Endothelial cell of umbilical vein (primary cell): ENCODE measurements at regions not wholly inside any gene's neighbourhood (a gene's known extent, or its start where the extent isn't known, plus 50 kb on each side); places are given as distances from the start of the nearest gene placed in this dataset.

Experiments
- BruUV-seq: library from RNA; stranded (reverse); fragments of 400-500 nt; replicated peaks from 2 replicates; lab custom pipeline; 2021; lab: Mats Ljungman, UMichigan
- CTCF ChIA-PET: fragments of 300-600, 350-600 bp; sonication (Branson Sonifier 250); formaldehyde crosslinking; loops from one replicate; lab custom pipeline; 2021; ENCODE audit warnings: antibody characterized with exemption, inconsistent platforms; lab: Charles Lee
- POLR2A ChIA-PET: fragments of 300-600, 350-600 bp; sonication (Branson Sonifier 250); formaldehyde crosslinking; loops from one replicate; lab custom pipeline; 2021; ENCODE audit warnings: antibody characterized with exemption, inconsistent platforms; lab: Charles Lee
- DNase-seq: peaks from one replicate; pipeline ENCODE4 v3.0.0-alpha.2; 2011; ENCODE audit warnings: low read depth, low spot score
- FAIRE-seq: peaks from 2 replicates; lab custom pipeline; 2011; peaks lifted over from hg19 to GRCh38; lab: Jason Lieb, UNC
- H2AFZ ChIP-seq: 2 replicates; pipeline ENCODE4 v1.6.0; 2012; ENCODE audit warnings: low read depth, low read length, control low read depth, inconsistent platforms
- H3K27ac ChIP-seq: 2 replicates; pipeline ENCODE4 v1.5.1; 2011; ENCODE audit warnings: low read depth, mild to moderate bottlenecking, control low read depth, low read length, moderate library complexity; ENCODE audit not compliant: insufficient read depth
- H3K27me3 ChIP-seq, 2 experiments: 2 replicates each; pipeline versions ENCODE4 v1.6.0 to v1.6.1; 2011; ENCODE audit warnings: low read length in 2 of 2, mixed read lengths in 1 of 2; ENCODE audit not compliant: control insufficient read depth in 2 of 2, insufficient read depth in 2 of 2
- H3K36me3 ChIP-seq, 2 experiments: 2 replicates in 1 of 2; 3 replicates in 1 of 2; pipeline ENCODE4 v1.5.1; 2011; ENCODE audit warnings: low read length in 2 of 2, mild to moderate bottlenecking in 1 of 2, moderate library complexity in 1 of 2; ENCODE audit not compliant: control insufficient read depth in 2 of 2, insufficient read depth in 2 of 2; ENCODE audit errors: extremely low read depth in 1 of 2
- H3K4me1 ChIP-seq: 3 replicates; pipeline ENCODE4 v1.5.1; 2011; ENCODE audit warnings: mild to moderate bottlenecking, low read length; ENCODE audit not compliant: control insufficient read depth, insufficient read depth; ENCODE audit errors: extremely low read depth
- H3K4me2 ChIP-seq: 2 replicates; pipeline ENCODE4 v1.6.1; 2011; ENCODE audit warnings: low read length, control low read depth, mixed read lengths; ENCODE audit not compliant: insufficient read depth
- H3K4me3 ChIP-seq, 3 experiments: fragments of 200-600 bp in 1 of 3; sonication (generic), shearing (Covaris generic) in 1 of 3; replicated peaks in 1 of 3; 2 replicates each; pipeline ENCODE4 v1.5.1; 2011 to 2016; ENCODE audit warnings: control low read depth in 3 of 3, low read length in 3 of 3, mild to moderate bottlenecking in 2 of 3, inconsistent platforms in 1 of 3, low read depth in 1 of 3, moderate library complexity in 1 of 3; ENCODE audit not compliant: insufficient read depth in 1 of 3
- H3K79me2 ChIP-seq: 2 replicates; pipeline ENCODE4 v1.6.0; 2012; ENCODE audit warnings: low read length, inconsistent platforms; ENCODE audit not compliant: control insufficient read depth, insufficient read depth
- H3K9ac ChIP-seq: replicated peaks from 2 replicates; pipeline ENCODE3; 2011; ENCODE audit warnings: low read length, control low read depth; ENCODE audit not compliant: insufficient read depth; ENCODE audit errors: extremely low read depth
- H3K9me1 ChIP-seq: replicated peaks from 3 replicates; pipeline ENCODE4 v1.6.0; 2011; ENCODE audit warnings: mild to moderate bottlenecking, low read length; ENCODE audit not compliant: control insufficient read depth, insufficient read depth; ENCODE audit errors: extremely low read depth
- H3K9me3 ChIP-seq: replicated peaks from 2 replicates; pipeline ENCODE4 v1.5.1; 2012; ENCODE audit warnings: low read length, inconsistent platforms; ENCODE audit not compliant: control insufficient read depth, insufficient read depth
- H4K20me1 ChIP-seq: replicated peaks from 2 replicates; pipeline ENCODE3; 2011; ENCODE audit warnings: mild to moderate bottlenecking, low read length; ENCODE audit not compliant: control insufficient read depth, insufficient read depth; ENCODE audit errors: extremely low read depth
- CTCF ChIP-seq, 2 donors: IDR thresholded peaks; 1 replicate in 1 of 2; 2 replicates in 1 of 2; pipeline ENCODE4 v1.5.1; 2011; ENCODE audit warnings: low read length in 2 of 2, mild to moderate bottlenecking in 2 of 2, moderate library complexity in 2 of 2, control low read depth in 1 of 2, inconsistent platforms in 1 of 2, low read depth in 1 of 2; ENCODE audit not compliant: insufficient read depth in 1 of 2; ENCODE audit errors: extremely low read depth in 1 of 2
- EZH2 ChIP-seq: IDR thresholded peaks from 2 replicates; pipeline ENCODE4 v1.6.1; 2012; ENCODE audit warnings: borderline replicate concordance, low read depth, mild to moderate bottlenecking, moderate library complexity, low read length, inconsistent platforms; ENCODE audit not compliant: severe bottlenecking
- FOS ChIP-seq: IDR thresholded peaks from 2 replicates; pipeline ENCODE4 v1.6.1; 2011; ENCODE audit warnings: mild to moderate bottlenecking, low read length, moderate library complexity, borderline replicate concordance; ENCODE audit not compliant: insufficient read depth
- GATA2 ChIP-seq: IDR thresholded peaks from 2 replicates; pipeline ENCODE4 v1.7.0; 2011; ENCODE audit warnings: low read depth, mild to moderate bottlenecking, moderate library complexity, mixed read lengths, low read length; ENCODE audit not compliant: insufficient read length, insufficient read depth
- JUN ChIP-seq: IDR thresholded peaks from 2 replicates; pipeline ENCODE4 v1.6.1; 2011; ENCODE audit warnings: borderline replicate concordance, low read depth; ENCODE audit not compliant: insufficient read length, insufficient read depth
- MAX ChIP-seq: IDR thresholded peaks from 2 replicates; pipeline ENCODE4 v1.6.1; 2011; ENCODE audit not compliant: insufficient read depth, insufficient read length
- MYC ChIP-seq: IDR thresholded peaks from one replicate; pipeline ENCODE4 v1.6.1; 2011; ENCODE audit warnings: mild to moderate bottlenecking, low read depth, low read length
- POLR2A ChIP-seq: IDR thresholded peaks from 2 replicates; pipeline ENCODE4 v1.6.1; 2012; ENCODE audit warnings: low read depth, mild to moderate bottlenecking, control low read depth, low read length
- POLR2AphosphoS5 ChIP-seq: IDR thresholded peaks from 2 replicates; pipeline ENCODE4 v1.6.1; 2012; ENCODE audit warnings: low read depth, mild to moderate bottlenecking, control low read depth, low read length, moderate library complexity; ENCODE audit not compliant: insufficient read depth
- dilution Hi-C: fragments of 300-500 bp; cut with MboI; formaldehyde crosslinking; loops from one replicate; pipeline ENCODE4 v1.15.0; 2019; ENCODE audit warnings: low sequenced_read_pairs; ENCODE audit not compliant: extremely low pct_ligation_motif_present
- intact Hi-C: fragments of 100-400 bp; cut with micrococcal nuclease; formaldehyde crosslinking; loops from one replicate; pipeline ENCODE4 v1.10.0; 2022

- ChIA-PET POLR2A (no interaction called here), CTCF (no interaction called here)
- no peaks in the 10 kb centered on the region for H3K9me3 ChIP-seq
- no peaks in the 10 kb centered on the region for H3K79me2 ChIP-seq
- intact Hi-C loops, result no loop called here
- FAIRE-seq, result no peak
- H3K4me3 ChIP-seq, result no peak overlapping the region
- no peaks in the 10 kb centered on the region for H3K4me1 ChIP-seq
- TF ChIP-seq JUN, result no peak
- TF ChIP-seq POLR2A, result no peak
- TF ChIP-seq CTCF (IDR thresholded peaks at IDR 0.05; ENCODE audit: extremely low read depth in 1 of 2, insufficient read depth in 1 of 2, low read depth in 1 of 2, low read length in 2 of 2), result no peak
- no peak for TF ChIP-seq MYC
- TF ChIP-seq FOS, result no peak
- TF ChIP-seq GATA2, result no peak
- TF ChIP-seq MAX, result no peak
- TF ChIP-seq EZH2, result no peak
- no peak for TF ChIP-seq POLR2AphosphoS5
- dilution Hi-C loops, result no loop called here
- H3K36me3 ChIP-seq, result no peaks in the 10 kb centered on the region
- H3K9me1 ChIP-seq, result no peaks in the 10 kb centered on the region
- H3K9ac ChIP-seq, result no peak overlapping the region
- no TSS peak for BruUV-seq
- no peaks in the 10 kb centered on the region for H3K27me3 ChIP-seq
- no peak overlapping the region for H3K27ac ChIP-seq
- no peak overlapping the region for H2AFZ ChIP-seq
- no peaks in the 10 kb centered on the region for H4K20me1 ChIP-seq
- DNase-seq, result no peak
- H3K4me2 ChIP-seq, result no peak overlapping the region
Measured at GRCh38 chr12:38508246-38508645, 191.7 kb downstream of the ALG10B start.
